ENCODE measurements at regions not wholly inside any gene's neighbourhood (a gene's known extent, or its start where the extent isn't known, plus 50 kb on each side); places are given as distances from the start of the nearest gene placed in this dataset.

DNA sequence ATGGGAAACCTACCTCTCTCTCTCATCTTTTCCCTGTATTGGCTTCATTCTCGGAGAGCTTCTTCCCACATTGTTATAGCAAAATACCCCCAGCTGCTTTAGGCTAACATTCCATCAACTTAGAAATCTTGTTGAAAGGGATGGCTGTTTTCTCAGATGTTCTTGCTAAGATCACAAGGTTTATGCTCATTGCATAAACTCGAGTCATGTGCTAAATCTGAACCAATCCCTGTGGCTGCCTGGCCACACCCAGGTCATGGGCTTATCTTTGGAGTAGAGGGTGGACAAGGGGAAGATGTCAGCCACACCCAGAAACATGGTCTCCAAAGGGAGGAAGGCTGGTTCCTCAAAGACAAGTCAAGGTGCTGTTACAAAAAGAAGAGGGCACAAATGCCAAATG lies 150.6 kb upstream of the UMPS start:
- TF ChIP-seq EZH2phosphoT487 (IDR thresholded peaks at IDR 0.05; ENCODE audit: borderline replicate concordance, low read length) = no peak
- TF ChIP-seq, protein P1, sequence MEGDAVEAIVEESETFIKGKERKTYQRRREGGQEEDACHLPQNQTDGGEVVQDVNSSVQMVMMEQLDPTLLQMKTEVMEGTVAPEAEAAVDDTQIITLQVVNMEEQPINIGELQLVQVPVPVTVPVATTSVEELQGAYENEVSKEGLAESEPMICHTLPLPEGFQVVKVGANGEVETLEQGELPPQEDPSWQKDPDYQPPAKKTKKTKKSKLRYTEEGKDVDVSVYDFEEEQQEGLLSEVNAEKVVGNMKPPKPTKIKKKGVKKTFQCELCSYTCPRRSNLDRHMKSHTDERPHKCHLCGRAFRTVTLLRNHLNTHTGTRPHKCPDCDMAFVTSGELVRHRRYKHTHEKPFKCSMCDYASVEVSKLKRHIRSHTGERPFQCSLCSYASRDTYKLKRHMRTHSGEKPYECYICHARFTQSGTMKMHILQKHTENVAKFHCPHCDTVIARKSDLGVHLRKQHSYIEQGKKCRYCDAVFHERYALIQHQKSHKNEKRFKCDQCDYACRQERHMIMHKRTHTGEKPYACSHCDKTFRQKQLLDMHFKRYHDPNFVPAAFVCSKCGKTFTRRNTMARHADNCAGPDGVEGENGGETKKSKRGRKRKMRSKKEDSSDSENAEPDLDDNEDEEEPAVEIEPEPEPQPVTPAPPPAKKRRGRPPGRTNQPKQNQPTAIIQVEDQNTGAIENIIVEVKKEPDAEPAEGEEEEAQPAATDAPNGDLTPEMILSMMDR (IDR thresholded peaks at IDR 0.05; ENCODE audit: low read depth, low read length, poor library complexity, severe bottlenecking) = no peak

Data from DOHH2 (cell line).